Neural progenitor cell (in vitro differentiated cells): ENCODE measurements at regions not wholly inside any gene's neighbourhood (a gene's known extent, or its start where the extent isn't known, plus 50 kb on each side); places are given as distances from the start of the nearest gene placed in this dataset.

Experiments
- DNase-seq: peaks from one replicate; pipeline ENCODE4 v3.0.0-alpha.2; 2016; ENCODE audit warnings: low spot score
- H2AFZ ChIP-seq: fragments of 200-600 bp; sonication (generic); replicated peaks from 2 replicates; pipeline ENCODE4 v1.6.1; 2016; ENCODE audit warnings: antibody characterized with exemption
- H3F3A ChIP-seq: fragments of 200-600 bp; sonication (generic); 2 replicates; pipeline ENCODE4 v1.6.1; 2016; ENCODE audit warnings: antibody characterized with exemption, low read depth
- H3K27ac ChIP-seq: fragments of 200-600 bp; sonication (generic); 2 replicates; pipeline ENCODE4 v1.5.1; 2016; ENCODE audit warnings: mild to moderate bottlenecking
- H3K27me3 ChIP-seq: fragments of 200-600 bp; sonication (generic); 2 replicates; pipeline ENCODE4 v1.6.1; 2016; ENCODE audit warnings: mild to moderate bottlenecking, moderate library complexity
- H3K36me3 ChIP-seq: fragments of 200-600 bp; sonication (generic); 2 replicates; pipeline ENCODE4 v1.5.1; 2016
- H3K4me1 ChIP-seq: fragments of 200-600 bp; sonication (generic); 2 replicates; pipeline ENCODE4 v1.6.1; 2016; ENCODE audit warnings: mixed run types
- H3K4me2 ChIP-seq: fragments of 200-600 bp; sonication (generic); 2 replicates; pipeline ENCODE4 v1.6.1; 2016
- H3K4me3 ChIP-seq: fragments of 200-600 bp; sonication (generic); 2 replicates; pipeline ENCODE4 v1.5.1; 2016
- H3K79me2 ChIP-seq: fragments of 200-600 bp; sonication (generic); 2 replicates; pipeline ENCODE4 v1.6.1; 2016; ENCODE audit warnings: low read depth
- H3K9ac ChIP-seq: fragments of 200-600 bp; sonication (generic); 2 replicates; pipeline ENCODE4 v1.6.1; 2016
- H3K9me3 ChIP-seq: fragments of 200-600 bp; sonication (generic); 2 replicates; pipeline ENCODE4 v1.5.1; 2016; ENCODE audit warnings: low read depth
- H4K20me1 ChIP-seq: fragments of 200-600 bp; sonication (generic); 2 replicates; pipeline ENCODE4 v1.6.1; 2016; ENCODE audit warnings: low read depth
- H3K27ac Mint-ChIP-seq: 3 replicates; pipeline ENCODE4 v1.8.0; 2021; ENCODE audit warnings: mixed read lengths
- H3K27me3 Mint-ChIP-seq: 2 replicates; pipeline ENCODE4 v1.8.0; 2022; ENCODE audit warnings: low read depth, mild to moderate bottlenecking, inconsistent platforms, moderate library complexity, mixed read lengths; ENCODE audit not compliant: insufficient read depth
- H3K36me3 Mint-ChIP-seq: 3 replicates; pipeline ENCODE4 v1.8.0; 2021; ENCODE audit warnings: mixed read lengths
- H3K4me1 Mint-ChIP-seq: 3 replicates; pipeline ENCODE4 v1.8.0; 2021; ENCODE audit warnings: mixed read lengths
- H3K4me3 Mint-ChIP-seq: 3 replicates; pipeline ENCODE4 v1.8.0; 2021; ENCODE audit warnings: mild to moderate bottlenecking, moderate library complexity, mixed read lengths
- H3K9me3 Mint-ChIP-seq: 3 replicates; pipeline ENCODE4 v1.8.0; 2020; ENCODE audit warnings: mixed read lengths
- CTCF ChIP-seq: fragments of 200-600 bp; sonication (generic); IDR thresholded peaks from 2 replicates; pipeline ENCODE4 v1.5.1; 2017; ENCODE audit warnings: antibody characterized with exemption, mild to moderate bottlenecking
- EZH2 ChIP-seq: fragments of 200-600 bp; sonication (generic); IDR thresholded peaks from 2 replicates; pipeline ENCODE4 v1.6.1; 2017; ENCODE audit warnings: antibody characterized with exemption, mild to moderate bottlenecking, moderate library complexity
- EZH2phosphoT487 ChIP-seq: fragments of 200-600 bp; sonication (generic); IDR thresholded peaks from 2 replicates; pipeline ENCODE4 v1.6.1; 2017; ENCODE audit warnings: antibody characterized with exemption

- H3K27me3 Mint-ChIP-seq = peaks cover 3% of the 10 kb centered on the region
Measured at GRCh38 chr10:91073286-91073979, 147.0 kb upstream of the PCGF5 start.

GRCh38 chr10:91076991-91077548 lies 143.4 kb upstream of the PCGF5 start:
- Histone ChIP-seq H3K4me1 (peaks cover 3% of the 10 kb centered on the region), H3F3A (no peaks in the 10 kb centered on the region), H3K9me3 (no peaks in the 10 kb centered on the region), H4K20me1 (no peaks in the 10 kb centered on the region), H3K27me3 (no peaks in the 10 kb centered on the region), H3K4me2 (no peak overlapping the region), H3K4me3 (no peak overlapping the region), H3K79me2 (no peaks in the 10 kb centered on the region), H3K9ac (no peak overlapping the region), H3K27ac (no peak overlapping the region), H2AFZ (no peak overlapping the region), H3K36me3 (no peaks in the 10 kb centered on the region)
- no peak for DNase-seq
- peaks cover 10% of the 10 kb centered on the region for H3K4me1 Mint-ChIP-seq
- H3K9me3 Mint-ChIP-seq = no peaks in the 10 kb centered on the region
- peaks cover 3% of the 10 kb centered on the region for H3K27me3 Mint-ChIP-seq
- no peak for TF ChIP-seq EZH2phosphoT487
- no peak for TF ChIP-seq EZH2
- no peak for TF ChIP-seq CTCF
- no peak overlapping the region for H3K27ac Mint-ChIP-seq
- no peak overlapping the region for H3K4me3 Mint-ChIP-seq
- no peaks in the 10 kb centered on the region for H3K36me3 Mint-ChIP-seq

More at GRCh38 chr10:91073286-91073979, 147.0 kb upstream of the PCGF5 start:
- H3K4me2 ChIP-seq = no peak overlapping the region
- H3K4me3 Mint-ChIP-seq = no peak overlapping the region
- H3K4me1 Mint-ChIP-seq = peaks cover 10% of the 10 kb centered on the region
- H2AFZ ChIP-seq = no peak overlapping the region
- no peaks in the 10 kb centered on the region for H3F3A ChIP-seq
- H3K27ac ChIP-seq = no peak overlapping the region
- H3K36me3 Mint-ChIP-seq = no peaks in the 10 kb centered on the region
- no peak overlapping the region for H3K4me3 ChIP-seq
- H4K20me1 ChIP-seq = no peaks in the 10 kb centered on the region
- DNase-seq = no peak
- peaks cover 3% of the 10 kb centered on the region for H3K4me1 ChIP-seq
- TF ChIP-seq EZH2 (no peak), CTCF (no peak), EZH2phosphoT487 (no peak)
- H3K27ac Mint-ChIP-seq = no peak overlapping the region
- no peaks in the 10 kb centered on the region for H3K79me2 ChIP-seq
- H3K9me3 Mint-ChIP-seq = no peaks in the 10 kb centered on the region
- H3K9me3 ChIP-seq = no peaks in the 10 kb centered on the region
- no peak overlapping the region for H3K9ac ChIP-seq
- H3K27me3 ChIP-seq = no peaks in the 10 kb centered on the region
- no peaks in the 10 kb centered on the region for H3K36me3 ChIP-seq

- H3K4me3 Mint-ChIP-seq = no peak overlapping the region
- H3K36me3 ChIP-seq = no peaks in the 10 kb centered on the region
- H3K27ac Mint-ChIP-seq = no peak overlapping the region
- H3K4me3 ChIP-seq = no peak overlapping the region
- TF ChIP-seq EZH2 (no peak), CTCF (no peak), EZH2phosphoT487 (no peak)
- H4K20me1 ChIP-seq = no peaks in the 10 kb centered on the region
- no peak overlapping the region for H2AFZ ChIP-seq
- no peaks in the 10 kb centered on the region for H3F3A ChIP-seq
- peaks cover 3% of the 10 kb centered on the region for H3K27me3 Mint-ChIP-seq
- H3K9me3 Mint-ChIP-seq = no peaks in the 10 kb centered on the region
- no peak overlapping the region for H3K4me2 ChIP-seq
- peaks cover 3% of the 10 kb centered on the region for H3K4me1 ChIP-seq
- H3K36me3 Mint-ChIP-seq = no peaks in the 10 kb centered on the region
- peaks cover 10% of the 10 kb centered on the region for H3K4me1 Mint-ChIP-seq
- no peak overlapping the region for H3K27ac ChIP-seq
- no peak overlapping the region for H3K9ac ChIP-seq
- DNase-seq = no peak
- H3K27me3 ChIP-seq = no peaks in the 10 kb centered on the region
- no peaks in the 10 kb centered on the region for H3K79me2 ChIP-seq
- no peaks in the 10 kb centered on the region for H3K9me3 ChIP-seq
Measured at GRCh38 chr10:91077549-91078071, 142.9 kb upstream of the PCGF5 start.
